ENCODE measurements at regions not wholly inside any gene's neighbourhood (a gene's known extent, or its start where the extent isn't known, plus 50 kb on each side); places are given as distances from the start of the nearest gene placed in this dataset.
"Not testable (repeated sequence)": the region's sequence is repeated elsewhere in the genome, so short reads cannot be mapped to it uniquely, and the experiment has no call there.

DNA sequence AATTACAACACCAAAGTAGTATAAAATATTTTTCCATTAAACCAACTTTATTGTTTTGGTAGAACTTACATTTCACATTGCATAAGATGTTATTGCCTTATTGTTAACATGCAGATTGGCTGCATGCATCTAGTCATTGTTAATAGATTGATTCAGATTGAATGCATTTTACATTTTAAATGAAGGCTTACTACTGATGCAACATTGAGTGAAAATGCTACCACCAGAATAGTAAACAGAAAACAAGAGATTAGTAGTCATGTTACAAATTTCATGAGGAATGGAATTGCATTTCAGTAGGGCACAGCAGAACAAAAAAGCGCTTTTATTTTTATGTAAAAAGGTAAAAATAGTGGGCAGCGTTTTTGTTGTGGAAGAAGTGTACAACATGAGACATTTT, 298.3 kb downstream of the ARL4A start:
- no peak for DNase-seq (ENCODE audit: low spot score)

DNA sequence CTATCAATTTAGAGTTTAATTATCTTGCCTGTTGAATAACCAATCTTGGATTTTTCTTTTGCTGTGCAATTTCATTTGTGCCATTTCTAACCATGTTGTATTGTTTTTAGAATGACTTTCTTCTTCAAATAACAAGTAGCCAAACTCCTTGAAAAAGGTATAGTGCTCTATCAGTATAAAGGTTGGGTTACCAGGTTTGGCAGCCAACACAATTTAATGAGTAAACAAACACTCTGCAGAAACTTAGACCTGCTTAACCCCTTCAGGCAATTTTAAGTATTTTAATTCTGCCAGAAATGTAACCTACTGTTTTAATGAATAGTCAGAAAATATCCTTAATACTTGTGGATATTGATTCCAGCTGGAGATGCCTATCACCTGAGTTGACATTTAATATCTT, 299.8 kb downstream of the ARL4A start:
- DNase-seq (ENCODE audit: low spot score), result no peak

DNA sequence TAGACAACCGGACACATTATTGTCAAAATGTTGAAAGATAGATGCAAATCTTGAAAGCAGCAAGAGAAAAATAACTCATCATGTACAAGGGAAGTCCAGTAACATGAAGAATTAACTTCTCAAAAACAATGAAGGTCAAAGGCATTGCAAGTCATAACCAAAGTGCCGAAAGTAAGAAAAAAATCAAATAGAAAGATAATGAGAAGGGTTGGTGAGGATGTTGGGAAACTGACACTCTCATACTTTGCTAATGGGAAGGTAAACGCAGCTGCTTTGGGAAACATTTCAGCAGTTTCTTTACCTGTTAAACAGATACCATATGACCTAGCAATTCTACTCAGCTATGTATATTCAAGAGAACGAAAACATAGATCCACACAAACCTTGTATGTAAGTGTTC, 303.0 kb downstream of the ARL4A start:
- no peak for DNase-seq (ENCODE audit: low spot score)

DNA sequence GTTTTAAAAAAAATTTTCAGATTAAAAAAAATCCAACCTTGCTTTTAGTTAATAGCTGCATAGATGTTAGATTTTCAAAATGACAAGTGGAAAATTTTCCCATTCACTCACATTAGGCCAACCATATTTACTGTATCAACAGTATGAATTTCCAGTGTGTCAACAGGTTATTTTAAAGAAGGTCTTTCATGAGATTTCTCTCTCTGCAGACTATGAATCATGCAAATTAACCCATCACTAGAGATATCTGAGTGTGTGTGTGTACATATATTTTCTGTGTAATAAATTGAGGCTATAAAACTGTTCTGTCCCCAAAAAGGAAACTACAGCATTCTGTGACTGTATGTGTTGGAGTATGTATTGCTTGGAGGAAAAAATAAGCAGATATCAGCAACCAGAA, 305.6 kb downstream of the ARL4A start:
- DNase-seq (ENCODE audit: low spot score), result no peak

DNA sequence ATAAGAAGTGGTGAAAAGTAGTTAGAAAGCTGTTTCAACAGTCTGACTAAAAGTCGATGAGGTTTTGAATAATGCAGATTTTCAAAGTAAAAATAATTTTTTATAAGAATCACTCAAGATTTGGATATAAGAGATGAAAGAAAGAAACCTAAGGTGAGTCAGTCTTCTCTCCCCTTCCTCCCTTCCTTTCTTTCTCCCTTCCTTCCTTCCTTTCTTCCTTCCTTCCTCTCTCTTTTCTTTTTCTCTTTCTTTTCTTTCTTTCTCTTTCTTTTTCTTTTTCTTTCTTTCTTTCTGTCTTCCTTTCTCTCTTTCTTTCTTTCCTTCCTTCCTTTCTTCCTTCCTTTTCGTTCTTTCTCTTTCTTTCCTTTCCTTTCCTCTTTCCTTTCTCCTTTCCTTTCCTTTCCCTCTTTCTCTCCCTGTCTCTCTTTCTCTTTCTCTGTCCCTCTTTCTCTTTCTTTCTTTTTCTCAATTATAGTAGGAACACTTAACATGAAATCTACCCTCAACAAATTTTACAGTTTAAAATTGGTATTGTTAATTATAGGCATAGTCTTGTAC, 308.6 kb downstream of the ARL4A start:
- no peak for DNase-seq (ENCODE audit: low spot score)

DNA sequence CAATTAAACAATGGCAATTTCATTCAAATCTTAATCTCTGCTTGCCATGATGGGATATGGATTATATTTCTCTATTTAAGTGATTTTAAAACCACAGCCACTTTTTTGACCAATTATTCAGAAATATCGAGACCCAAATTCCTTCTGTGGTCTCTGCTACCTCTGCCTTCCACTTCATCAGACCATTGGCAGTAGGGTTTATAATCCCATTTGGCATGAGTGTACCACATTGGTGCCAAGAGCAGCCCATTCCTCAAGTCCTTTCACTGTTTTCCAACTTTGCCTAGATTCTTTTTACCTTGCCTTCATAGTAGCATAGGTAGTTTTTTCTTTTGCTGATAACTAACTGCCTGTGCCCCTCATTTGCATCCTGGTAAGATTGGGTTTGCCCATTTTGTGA, 319.9 kb downstream of the ARL4A start:
- DNase-seq (ENCODE audit: low spot score), result no peak

DNA sequence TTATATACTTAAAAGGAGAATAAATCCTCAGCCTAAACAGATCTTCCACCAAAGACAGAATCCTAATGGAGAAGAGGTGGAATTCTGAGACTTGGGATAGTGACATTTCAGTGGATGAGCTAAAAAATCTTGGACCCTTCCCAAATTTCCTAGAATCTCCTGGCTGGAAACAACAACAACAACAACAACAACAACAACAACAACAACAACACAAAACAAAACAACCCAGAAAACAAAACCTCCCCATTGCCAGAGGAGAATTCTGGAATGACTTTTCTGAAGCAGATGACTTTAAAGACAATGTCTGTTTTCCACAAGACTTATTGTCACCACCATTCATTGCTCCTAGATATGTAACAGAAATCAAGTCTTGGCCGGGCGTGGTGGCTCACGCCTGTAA, 322.1 kb downstream of the ARL4A start:
- DNase-seq (ENCODE audit: low spot score), result no peak

DNA sequence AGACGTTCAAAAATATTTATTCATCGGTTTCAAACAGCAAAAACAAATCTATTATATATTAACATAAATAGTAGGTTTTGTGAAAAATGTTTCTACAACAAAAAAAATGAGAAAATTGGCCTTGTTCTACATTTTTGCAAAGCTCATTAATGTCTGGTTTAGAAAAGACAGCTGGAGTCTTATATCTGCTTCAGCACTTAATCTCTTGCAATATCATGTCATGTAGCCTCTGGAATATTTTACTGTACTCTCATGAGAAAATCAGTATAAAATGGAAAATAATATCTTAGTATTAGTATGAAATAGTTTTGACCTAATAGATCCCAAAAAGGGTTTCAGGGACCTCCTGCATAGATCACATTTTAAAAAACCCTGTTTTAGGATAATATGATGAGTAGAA, 326.6 kb downstream of the ARL4A start:
- DNase-seq (ENCODE audit: low spot score), result no peak

DNA sequence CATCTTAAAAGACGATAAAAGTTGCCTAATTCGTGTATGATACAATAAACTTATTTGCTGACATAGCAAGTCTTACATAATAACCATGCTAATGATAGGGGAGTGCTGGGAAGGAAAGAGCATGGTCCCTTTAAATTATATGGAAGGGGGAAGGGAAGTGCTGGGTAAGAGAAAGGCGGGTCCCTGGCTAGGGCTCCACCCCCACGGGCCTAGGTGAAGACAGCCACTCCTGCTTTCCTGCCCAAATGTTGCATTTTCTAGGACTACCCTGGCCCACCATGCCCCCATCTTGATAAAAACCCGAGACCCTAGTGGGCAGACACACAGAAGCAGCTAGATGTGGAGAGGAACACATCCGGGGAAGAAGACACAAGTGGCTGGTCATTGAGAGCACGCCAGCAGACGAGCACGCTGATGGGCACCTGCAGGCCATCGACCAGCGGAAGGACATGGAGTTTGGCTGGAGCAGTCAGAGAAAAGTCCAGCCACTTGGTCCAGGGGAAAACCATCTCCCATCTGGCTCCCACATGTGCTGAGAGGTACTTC, 328.7 kb downstream of the ARL4A start:
- DNase-seq (ENCODE audit: low spot score), result no peak

DNA sequence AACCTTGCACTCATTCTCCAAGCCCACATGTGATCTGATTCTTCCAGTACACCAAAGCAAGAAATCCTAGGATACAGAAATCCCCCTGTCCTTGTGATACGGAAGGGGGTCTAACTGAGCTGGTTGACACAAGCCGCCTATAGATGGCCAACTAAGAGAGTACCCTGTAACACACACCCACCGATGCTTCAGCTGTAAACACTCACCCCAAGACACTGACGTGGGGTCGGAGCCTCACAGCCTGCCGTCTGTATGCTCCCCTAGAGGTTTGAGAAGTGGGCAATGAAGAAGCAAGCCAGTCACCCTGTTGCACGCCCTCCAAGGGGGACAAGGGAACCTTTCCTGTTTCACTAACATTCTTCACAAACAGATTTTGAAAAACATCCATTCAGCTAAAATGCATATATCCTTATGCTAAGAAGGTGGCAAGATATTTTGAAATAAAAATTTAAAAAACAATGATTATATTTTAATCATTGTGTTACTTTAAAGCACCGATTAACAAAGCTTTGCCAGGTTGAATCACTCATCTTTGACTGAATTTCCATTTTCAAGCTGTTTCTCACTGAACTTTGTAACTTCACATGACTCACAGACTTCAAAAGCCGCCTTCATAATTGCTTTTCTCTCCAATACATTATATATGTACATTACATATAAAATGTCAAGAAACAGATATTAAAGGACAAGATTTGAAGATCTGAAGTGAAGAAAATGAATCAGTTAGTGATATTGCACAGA, 329.3 kb downstream of the ARL4A start:
- no peak for DNase-seq (ENCODE audit: low spot score)

DNA sequence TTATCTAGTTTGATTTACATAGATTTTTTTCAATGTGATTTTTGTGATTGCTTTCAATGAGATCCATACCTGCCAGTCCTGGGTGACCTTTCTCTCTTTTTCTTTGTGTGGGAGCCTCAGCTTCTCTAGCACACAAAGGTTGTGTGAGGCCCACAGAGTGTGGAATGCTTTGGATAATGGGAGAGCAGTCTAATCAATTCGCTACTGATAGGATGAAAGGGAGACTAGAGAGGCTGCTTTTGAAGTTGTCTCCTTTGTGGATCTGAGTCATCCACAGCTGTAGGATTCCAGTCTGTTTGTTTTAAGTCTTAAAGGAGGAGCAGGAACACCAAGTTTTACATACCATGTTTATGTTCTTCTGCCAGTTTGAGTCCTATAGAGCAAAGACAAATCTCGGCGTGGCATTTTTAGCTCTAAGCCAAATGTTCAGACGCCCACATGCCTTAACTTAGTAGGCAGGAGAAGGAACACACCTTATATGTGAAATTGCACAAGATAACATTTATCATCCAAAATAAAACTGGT, 330.0 kb downstream of the ARL4A start:
- peak; percentile 3 for DNase-seq (ENCODE audit: low spot score)

DNA sequence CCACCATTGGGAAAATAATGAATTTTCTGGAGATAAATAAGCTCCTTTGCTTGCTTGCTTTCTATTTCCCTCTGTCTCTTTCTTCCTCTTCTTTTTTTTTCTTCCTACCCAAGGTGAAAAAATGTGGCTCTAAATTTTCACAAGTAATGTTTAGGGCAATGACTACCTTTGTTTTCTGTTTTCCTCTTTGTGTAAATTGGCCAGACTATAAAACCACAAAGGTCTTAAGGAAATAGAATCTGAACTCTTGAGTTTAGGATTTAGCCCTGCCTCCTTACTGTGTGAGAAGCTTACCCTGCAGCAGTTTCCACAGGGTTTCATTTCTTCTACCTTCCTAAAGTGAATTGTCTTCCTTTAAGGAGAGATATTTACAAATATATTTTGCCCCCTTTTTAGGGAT, 330.4 kb downstream of the ARL4A start:
- DNase-seq (ENCODE audit: low spot score), result no peak

DNA sequence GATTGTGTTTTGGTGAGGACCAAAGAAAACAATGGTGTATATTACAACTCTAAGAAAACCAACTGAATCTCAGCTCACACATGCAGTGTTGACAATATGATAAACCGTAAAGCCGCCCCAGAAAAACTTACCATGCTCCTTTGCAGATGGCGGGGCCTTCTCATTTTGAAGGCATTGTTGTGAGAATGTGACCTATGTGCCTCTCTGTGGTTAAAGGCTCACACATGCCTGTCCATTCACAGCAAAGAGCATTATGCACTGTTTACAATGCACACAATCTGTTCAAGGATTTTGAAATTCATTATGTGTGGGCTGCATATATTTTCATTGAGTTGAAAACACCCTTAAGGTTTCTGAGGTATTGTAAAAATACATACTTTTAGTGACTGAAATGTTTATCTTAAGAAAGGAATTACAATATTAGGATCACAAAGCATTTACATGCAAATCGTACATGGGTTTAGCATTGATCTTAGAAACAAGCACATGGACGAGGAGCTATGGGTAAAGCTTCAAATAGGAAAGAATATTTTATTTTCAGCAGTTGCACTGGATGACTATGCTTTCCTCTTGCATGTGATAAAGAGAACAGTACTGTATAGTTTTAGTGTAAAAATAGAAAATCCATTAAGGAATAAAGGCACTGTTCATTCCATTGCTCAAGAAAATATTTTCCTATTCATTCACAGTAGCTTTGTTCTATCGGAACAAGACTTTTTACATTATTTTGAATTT, 334.3 kb downstream of the ARL4A start:
- no peak for DNase-seq (ENCODE audit: low spot score)

DNA sequence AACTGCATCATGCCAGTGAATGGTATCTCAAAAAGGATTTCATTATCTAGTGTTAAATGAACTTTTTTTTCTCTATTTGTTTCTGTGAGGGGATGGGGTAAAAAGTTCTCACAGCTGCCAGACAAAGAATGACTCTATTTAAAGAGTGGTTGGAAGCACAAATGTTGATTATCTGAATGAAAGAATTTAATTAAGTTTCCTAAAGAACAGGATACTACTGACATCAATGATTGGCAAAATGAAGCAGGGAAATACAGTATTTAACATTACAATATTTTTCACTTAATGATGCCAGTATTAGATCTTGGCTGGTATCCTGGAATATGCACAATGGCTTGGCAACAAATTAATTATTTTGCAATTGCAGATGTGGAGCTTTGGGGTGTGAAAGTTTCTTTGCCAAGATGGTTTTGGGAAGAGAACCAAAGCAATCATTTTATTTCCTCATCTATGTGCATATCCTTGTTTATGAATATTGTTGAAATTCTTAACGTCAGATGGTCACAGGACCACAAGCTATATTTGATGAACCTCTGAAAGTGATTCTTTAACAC, 336.8 kb downstream of the ARL4A start:
- DNase-seq (ENCODE audit: low spot score), result no peak

DNA sequence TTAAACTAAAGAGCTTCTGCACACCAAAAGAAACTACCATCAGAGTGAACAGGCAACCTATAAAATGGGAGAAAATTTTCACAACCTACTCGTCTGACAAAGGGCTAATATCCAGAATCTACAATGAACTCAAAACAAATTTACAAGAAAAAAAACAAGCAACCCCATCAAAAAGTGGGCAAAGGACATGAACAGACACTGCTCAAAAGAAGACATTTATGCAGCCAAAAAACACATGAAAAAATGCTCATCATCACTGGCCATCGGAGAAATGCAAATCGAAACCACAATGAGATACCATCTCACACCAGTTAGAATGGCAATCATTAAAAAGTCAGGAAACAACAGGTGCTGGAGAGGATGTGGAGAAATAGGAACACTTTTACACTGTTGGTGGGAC, 337.6 kb downstream of the ARL4A start:
- not testable (repeated sequence) for DNase-seq (ENCODE audit: low spot score)

DNA sequence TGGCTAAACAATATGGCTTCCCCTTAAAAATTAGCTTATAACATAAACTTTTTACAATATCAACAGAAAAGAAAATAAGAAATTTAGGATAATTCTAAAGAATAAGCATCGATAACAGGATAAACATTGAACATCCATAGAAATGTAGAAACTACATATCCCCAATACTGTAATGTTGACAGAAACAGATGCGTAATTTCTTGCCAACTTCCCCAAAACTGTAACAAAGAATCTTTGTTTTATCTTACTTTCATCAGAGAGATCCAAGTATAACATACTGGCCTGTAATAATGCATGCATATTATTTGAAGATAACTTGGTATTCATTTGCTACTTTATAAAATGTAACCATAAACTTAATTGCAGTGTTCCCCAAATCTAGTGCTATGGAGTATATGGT, 339.9 kb downstream of the ARL4A start:
- no peak for DNase-seq (ENCODE audit: low spot score)

DNA sequence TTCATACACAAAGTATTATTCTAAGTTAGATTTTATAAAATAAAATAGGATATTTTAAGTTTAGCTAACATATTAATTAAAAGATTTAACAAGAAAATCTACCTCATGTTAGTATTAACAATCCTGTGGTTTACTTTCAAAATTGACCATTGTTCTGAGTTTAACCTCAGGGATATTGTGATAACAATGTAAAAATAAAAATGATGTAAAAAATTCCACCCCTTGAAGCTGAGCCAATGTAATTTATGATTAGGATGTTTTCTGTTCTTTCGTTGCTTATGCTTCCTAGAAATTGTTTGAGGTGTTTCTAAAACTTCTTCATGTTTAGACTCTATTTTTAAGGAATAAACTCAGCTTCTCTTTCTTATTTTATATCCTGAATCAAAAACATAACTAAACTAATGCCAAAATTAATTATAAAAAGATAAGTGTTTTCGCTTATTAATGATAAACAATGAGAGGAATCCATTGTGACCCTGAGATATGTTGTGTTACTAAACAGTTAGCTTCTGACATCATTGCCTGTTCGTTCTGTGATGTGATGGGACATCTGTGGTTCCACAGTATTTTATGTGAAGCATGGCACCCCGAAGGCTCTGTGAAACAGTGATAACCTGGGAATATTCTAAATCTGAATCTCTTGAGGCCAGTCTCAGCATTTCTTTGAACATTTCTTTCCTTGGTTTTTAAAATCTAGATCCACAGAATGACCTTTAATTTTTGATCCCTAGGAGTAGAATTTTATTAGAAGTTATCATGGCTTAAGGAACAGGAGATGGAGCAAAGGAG, 340.8 kb downstream of the ARL4A start:
- no peak for DNase-seq (ENCODE audit: low spot score)

DNA sequence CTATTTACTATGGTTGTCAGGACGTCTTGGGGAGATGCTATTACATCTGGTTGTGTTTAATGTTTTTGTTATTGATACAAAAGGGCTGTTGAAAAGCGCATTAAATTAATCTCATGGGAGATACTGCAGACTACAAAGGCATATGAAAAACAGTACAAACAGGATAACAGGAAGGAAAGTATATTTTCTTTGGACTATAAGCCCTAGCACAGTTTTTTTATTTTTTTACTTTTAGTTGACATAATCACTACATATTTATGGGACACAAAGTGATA, 341.3 kb downstream of the ARL4A start:
- no peak for DNase-seq (ENCODE audit: low spot score)

DNA sequence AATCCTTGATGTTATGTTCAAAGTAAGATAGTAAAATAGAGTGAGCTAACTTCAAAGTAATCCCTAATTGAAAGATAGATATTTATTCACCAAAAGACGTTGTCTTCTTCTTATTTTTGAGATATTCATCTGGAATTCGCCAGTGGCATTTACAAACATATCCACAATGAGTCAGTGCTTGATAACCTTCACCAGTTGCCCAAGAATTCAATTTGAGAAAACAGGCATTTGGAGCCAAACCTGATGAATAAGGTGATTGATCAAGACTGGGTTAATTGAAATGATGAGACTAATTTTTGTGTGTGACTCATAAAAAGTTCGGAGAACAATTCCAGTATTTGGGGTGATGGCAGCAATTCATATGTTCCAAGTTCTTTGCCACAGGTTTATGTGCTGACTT, 344.0 kb downstream of the ARL4A start:
- no peak for DNase-seq (ENCODE audit: low spot score)

DNA sequence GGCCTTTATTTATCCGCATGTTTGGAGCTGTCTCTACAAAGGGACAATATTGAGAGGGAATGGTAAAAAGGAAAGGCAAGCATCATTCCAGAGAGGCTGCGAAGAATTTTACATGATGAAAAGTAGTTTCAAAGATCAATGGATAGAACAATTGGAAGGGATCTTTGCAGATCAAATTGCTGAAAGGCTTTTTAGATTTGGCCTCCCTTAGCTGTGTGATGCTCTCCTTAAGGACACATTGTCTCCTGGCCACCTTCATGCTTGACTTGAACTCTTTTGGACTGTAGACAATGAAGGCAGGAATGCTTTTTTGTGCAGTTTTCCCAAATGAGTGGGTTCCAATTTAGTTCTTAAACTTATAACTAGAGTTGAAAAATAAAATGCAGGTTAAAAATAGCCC, 344.7 kb downstream of the ARL4A start:
- no peak for DNase-seq (ENCODE audit: low spot score)

DNA sequence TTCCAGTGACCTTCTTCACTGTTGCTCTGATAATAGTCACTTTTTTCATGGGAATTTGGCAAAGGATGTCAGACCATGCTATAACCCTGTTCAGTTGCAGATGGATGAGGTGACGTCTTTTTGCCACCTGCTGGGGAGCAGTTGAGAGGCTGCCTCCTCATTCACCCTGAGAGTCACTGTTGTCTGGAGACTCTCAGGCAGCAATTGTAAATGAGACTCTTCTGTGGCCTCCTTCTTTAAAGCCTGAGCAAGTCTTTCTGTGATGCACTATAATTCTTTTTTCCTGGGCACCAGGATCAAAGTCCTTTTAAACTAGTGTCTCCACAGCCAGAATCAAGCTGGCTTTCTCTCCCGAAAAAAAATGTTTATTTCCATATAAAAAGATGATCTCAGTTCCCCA, 345.1 kb downstream of the ARL4A start:
- no peak for DNase-seq (ENCODE audit: low spot score)

DNA sequence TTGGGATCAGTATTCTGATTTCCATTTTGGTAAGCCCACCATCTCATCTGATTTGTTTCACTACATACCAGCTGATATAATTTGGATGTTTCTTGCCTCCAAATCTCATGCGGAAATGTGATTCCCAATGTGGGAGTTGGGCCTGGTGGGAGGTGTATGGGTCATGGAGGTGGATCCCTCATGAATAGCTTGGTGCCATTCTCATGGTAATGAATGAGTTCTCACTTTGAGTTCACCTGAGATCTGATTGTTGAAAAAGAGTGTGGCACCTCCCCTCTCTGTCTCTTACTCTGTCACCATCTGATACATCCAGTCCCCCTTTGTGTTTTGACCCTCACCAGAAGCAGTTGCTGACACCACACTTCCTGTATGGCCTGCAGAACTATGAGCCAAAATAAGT, 347.3 kb downstream of the ARL4A start:
- no peak for DNase-seq (ENCODE audit: low spot score)
